Left lung (tissue), 4 donors: ENCODE measurements at regions not wholly inside any gene's neighbourhood (a gene's known extent, or its start where the extent isn't known, plus 50 kb on each side); places are given as distances from the start of the nearest gene placed in this dataset.

ENCODE experiments used
- ATAC-seq: fragments of 200-7000 bp; cut with Tn5 transposase; one replicate; pipeline ENCODE4 v1.9.1; 2020; ENCODE audit warnings: moderate library complexity
- DNase-seq, 4 donors: peaks; one replicate each; pipeline ENCODE4 v3.0.0-alpha.2; 2013 to 2020
- H3K27ac ChIP-seq, 2 donors: fragments of 200-600 bp; sonication (generic) in 1 of 2; one replicate each; pipeline versions ENCODE4 v1.5.0 to v1.8.0; 2020 to 2021
- H3K27me3 ChIP-seq, 2 donors: fragments of 200-600 bp; sonication (generic) in 1 of 2; one replicate each; pipeline versions ENCODE4 v1.5.0 to v1.8.0; 2020 to 2021
- H3K36me3 ChIP-seq, 2 donors: fragments of 200-600 bp; sonication (generic) in 1 of 2; one replicate each; pipeline versions ENCODE4 v1.5.0 to v1.8.0; 2020 to 2021
- H3K4me1 ChIP-seq, 2 donors: fragments of 200-600 bp; one replicate each; pipeline ENCODE4 v1.8.0; 2021
- H3K4me3 ChIP-seq, 2 donors: fragments of 200-600 bp; sonication (generic) in 1 of 2; one replicate each; pipeline versions ENCODE4 v1.5.0 to v1.8.0; 2020 to 2021; ENCODE audit warnings: mild to moderate bottlenecking in 1 of 2
- H3K9me3 ChIP-seq, 2 donors: fragments of 200-600 bp; sonication (generic) in 1 of 2; one replicate each; pipeline versions ENCODE4 v1.5.0 to v1.8.0; 2020 to 2021
- CTCF ChIP-seq, 2 donors: fragments of 200-600 bp; sonication (generic) in 1 of 2; IDR thresholded peaks; one replicate each; pipeline versions ENCODE4 v1.5.0 to v1.8.0; 2021; ENCODE audit warnings: antibody characterized with exemption in 2 of 2
- intact Hi-C, 2 donors: fragments of 100-400 bp; cut with DNase I; formaldehyde crosslinking; loops; one replicate each; pipeline versions ENCODE4 v1.11.2 to v1.14.2; 2022
- donor health status: DM: no; HTN: yes; CAD: no.
- donor health status: DM: no; HTN: no; CAD: no.

- Histone ChIP-seq H3K4me3 (no peak overlapping the region), H3K36me3 (no peaks in the 10 kb centered on the region), H3K27me3 (peaks cover 0 to 50% of the 10 kb centered on the region in 2 donors), H3K4me1 (no peaks in the 10 kb centered on the region), H3K27ac (no peak overlapping the region), H3K9me3 (no peaks in the 10 kb centered on the region)
- ATAC-seq (no peak), DNase-seq (no peak)
- no peak for TF ChIP-seq CTCF (IDR thresholded peaks at IDR 0.05)
- intact Hi-C loops: no loop called here
These were observed 316.2 kb upstream of the C1orf174 start for GRCh38 chr1:4216231-4216630.

GRCh38 chr1:4218619-4219018 is 318.5 kb upstream of the C1orf174 start:
- H3K27ac ChIP-seq: no peak overlapping the region
- no peak for DNase-seq
- intact Hi-C loops: no loop called here
- no peak for TF ChIP-seq CTCF (IDR thresholded peaks at IDR 0.05)
- ATAC-seq: no peak
- H3K4me1 ChIP-seq: no peaks in the 10 kb centered on the region
- H3K27me3 ChIP-seq: peaks cover 0 to 40% of the 10 kb centered on the region in 2 donors
- no peaks in the 10 kb centered on the region for H3K9me3 ChIP-seq
- no peak overlapping the region for H3K4me3 ChIP-seq
- no peaks in the 10 kb centered on the region for H3K36me3 ChIP-seq

- Histone ChIP-seq H3K4me1 (no peaks in the 10 kb centered on the region), H3K27me3 (peaks cover 0 to 38% of the 10 kb centered on the region in 2 donors), H3K36me3 (no peaks in the 10 kb centered on the region), H3K4me3 (no peak overlapping the region), H3K9me3 (no peaks in the 10 kb centered on the region), H3K27ac (no peak overlapping the region)
- intact Hi-C loops: no loop called here
- no peak for TF ChIP-seq CTCF (IDR thresholded peaks at IDR 0.05)
- DNase-seq: no peak
- no peak for ATAC-seq
These were observed 319.0 kb upstream of the C1orf174 start for GRCh38 chr1:4219111-4219510.

- H3K4me3 ChIP-seq: no peak overlapping the region
- intact Hi-C loops: no loop called here
- TF ChIP-seq CTCF (IDR thresholded peaks at IDR 0.05): no peak
These were observed 319.8 kb upstream of the C1orf174 start for GRCh38 chr1:4219826-4220225.

GRCh38 chr1:4220362-4220761 is 320.3 kb upstream of the C1orf174 start:
- Histone ChIP-seq H3K27me3 (peaks cover 0 to 28% of the 10 kb centered on the region in 2 donors), H3K4me3 (no peak overlapping the region), H3K9me3 (no peaks in the 10 kb centered on the region), H3K27ac (no peak overlapping the region), H3K4me1 (no peaks in the 10 kb centered on the region), H3K36me3 (no peaks in the 10 kb centered on the region)
- ATAC-seq: no peak
- intact Hi-C loops: no loop called here
- no peak for DNase-seq
- no peak for TF ChIP-seq CTCF (IDR thresholded peaks at IDR 0.05)

More at GRCh38 chr1:4219826-4220225, 319.8 kb upstream of the C1orf174 start:
- ATAC-seq: no peak
- Histone ChIP-seq H3K27me3 (peaks cover 0 to 33% of the 10 kb centered on the region in 2 donors), H3K36me3 (no peaks in the 10 kb centered on the region), H3K27ac (no peak overlapping the region), H3K9me3 (no peaks in the 10 kb centered on the region), H3K4me1 (no peaks in the 10 kb centered on the region)
- no peak for DNase-seq
